ENCODE measurements at regions not wholly inside any gene's neighbourhood (a gene's known extent, or its start where the extent isn't known, plus 50 kb on each side); places are given as distances from the start of the nearest gene placed in this dataset.

DNA sequence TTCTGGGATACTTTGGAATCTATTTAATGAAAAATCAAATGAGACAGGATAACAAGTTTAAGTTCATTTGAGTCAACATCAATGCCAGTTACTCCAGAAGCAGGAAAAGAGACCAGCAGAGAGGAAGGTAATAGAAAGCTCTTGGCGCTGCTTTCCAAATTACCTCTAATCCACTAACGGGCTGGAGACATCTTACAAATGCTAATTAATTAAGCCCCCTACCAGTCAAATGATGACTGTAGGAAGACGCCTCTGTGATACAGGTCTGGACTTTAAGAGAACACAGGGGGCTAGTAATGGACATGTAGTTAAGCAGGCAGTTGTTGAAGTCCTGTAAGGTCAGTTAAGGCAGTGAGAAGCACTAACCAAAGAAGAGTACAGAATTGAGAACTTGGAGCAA is 65.3 kb upstream of the HTR4 start:
- H3K27ac ChIP-seq, result no peak overlapping the region
- no peak overlapping the region for H3K4me3 ChIP-seq
- no peaks in the 10 kb centered on the region for H3K36me3 ChIP-seq
- H3K4me1 ChIP-seq (ENCODE audit: control insufficient read depth in 1 of 2, low read depth in 2 of 2), result no peaks in the 10 kb centered on the region
- ATAC-seq (ENCODE audit: insufficient number of reproducible peaks, low FRiP score, low read depth) (no peak), DNase-seq (ENCODE audit: low spot score) (no peak)
- H3K27me3 ChIP-seq (replicated peaks; ENCODE audit: insufficient read depth), result no peaks in the 10 kb centered on the region
- H3K9me3 ChIP-seq, result no peaks in the 10 kb centered on the region
- TF ChIP-seq, protein P1, sequence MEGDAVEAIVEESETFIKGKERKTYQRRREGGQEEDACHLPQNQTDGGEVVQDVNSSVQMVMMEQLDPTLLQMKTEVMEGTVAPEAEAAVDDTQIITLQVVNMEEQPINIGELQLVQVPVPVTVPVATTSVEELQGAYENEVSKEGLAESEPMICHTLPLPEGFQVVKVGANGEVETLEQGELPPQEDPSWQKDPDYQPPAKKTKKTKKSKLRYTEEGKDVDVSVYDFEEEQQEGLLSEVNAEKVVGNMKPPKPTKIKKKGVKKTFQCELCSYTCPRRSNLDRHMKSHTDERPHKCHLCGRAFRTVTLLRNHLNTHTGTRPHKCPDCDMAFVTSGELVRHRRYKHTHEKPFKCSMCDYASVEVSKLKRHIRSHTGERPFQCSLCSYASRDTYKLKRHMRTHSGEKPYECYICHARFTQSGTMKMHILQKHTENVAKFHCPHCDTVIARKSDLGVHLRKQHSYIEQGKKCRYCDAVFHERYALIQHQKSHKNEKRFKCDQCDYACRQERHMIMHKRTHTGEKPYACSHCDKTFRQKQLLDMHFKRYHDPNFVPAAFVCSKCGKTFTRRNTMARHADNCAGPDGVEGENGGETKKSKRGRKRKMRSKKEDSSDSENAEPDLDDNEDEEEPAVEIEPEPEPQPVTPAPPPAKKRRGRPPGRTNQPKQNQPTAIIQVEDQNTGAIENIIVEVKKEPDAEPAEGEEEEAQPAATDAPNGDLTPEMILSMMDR (IDR thresholded peaks at IDR 0.05), result no peak

GRCh38 chr5:148720257-148720656 is 65.9 kb upstream of the HTR4 start:
- H3K36me3 ChIP-seq, result no peaks in the 10 kb centered on the region
- DNase-seq (ENCODE audit: low spot score) (no peak), ATAC-seq (ENCODE audit: insufficient number of reproducible peaks, low FRiP score, low read depth) (no peak)
- H3K4me3 ChIP-seq, result no peak overlapping the region
- TF ChIP-seq, protein P1 (IDR thresholded peaks at IDR 0.05), result no peak
- H3K27me3 ChIP-seq (replicated peaks; ENCODE audit: insufficient read depth), result no peaks in the 10 kb centered on the region
- H3K4me1 ChIP-seq (ENCODE audit: control insufficient read depth in 1 of 2, low read depth in 2 of 2), result no peaks in the 10 kb centered on the region
- no peak overlapping the region for H3K27ac ChIP-seq
- no peaks in the 10 kb centered on the region for H3K9me3 ChIP-seq

GRCh38 chr5:148723143-148723542 is 68.8 kb upstream of the HTR4 start:
- ATAC-seq (ENCODE audit: insufficient number of reproducible peaks, low FRiP score, low read depth) (no peak), DNase-seq (ENCODE audit: low spot score) (no peak)
- H3K9me3 ChIP-seq, result no peaks in the 10 kb centered on the region
- no peaks in the 10 kb centered on the region for H3K36me3 ChIP-seq
- no peak overlapping the region for H3K27ac ChIP-seq
- H3K4me1 ChIP-seq (ENCODE audit: control insufficient read depth in 1 of 2, low read depth in 2 of 2), result no peaks in the 10 kb centered on the region
- H3K27me3 ChIP-seq (replicated peaks; ENCODE audit: insufficient read depth), result no peaks in the 10 kb centered on the region
- TF ChIP-seq, protein P1 (IDR thresholded peaks at IDR 0.05), result no peak
- no peak overlapping the region for H3K4me3 ChIP-seq

DNA sequence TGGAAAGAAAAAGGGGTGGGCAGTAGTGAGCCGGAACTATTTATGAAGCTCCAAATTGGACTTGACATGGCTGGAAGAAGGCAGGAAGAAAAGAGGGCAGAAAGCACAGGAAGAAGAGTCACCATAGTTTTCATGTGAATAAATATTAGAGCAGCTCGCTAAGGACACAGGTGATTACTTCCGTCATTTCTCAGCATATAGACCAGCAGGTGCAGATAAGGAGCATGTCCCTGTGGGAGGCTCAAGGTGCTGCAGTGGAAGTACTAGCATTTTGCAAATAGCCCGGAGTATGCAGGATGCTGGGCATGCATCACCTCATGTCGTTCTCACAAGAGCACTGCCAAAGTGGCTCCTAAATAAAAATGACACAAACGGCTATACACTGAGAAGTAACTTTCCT is 71.3 kb upstream of the HTR4 start:
- ATAC-seq (ENCODE audit: insufficient number of reproducible peaks, low FRiP score, low read depth), result no peak
- no peak for DNase-seq (ENCODE audit: low spot score)
- no peaks in the 10 kb centered on the region for H3K36me3 ChIP-seq
- H3K4me3 ChIP-seq, result no peak overlapping the region
- H3K27ac ChIP-seq, result no peak overlapping the region
- TF ChIP-seq, protein P1 (IDR thresholded peaks at IDR 0.05), result no peak
- H3K9me3 ChIP-seq, result no peaks in the 10 kb centered on the region
- H3K4me1 ChIP-seq (ENCODE audit: control insufficient read depth in 1 of 2, low read depth in 2 of 2), result peaks cover 0 to 10% of the 10 kb centered on the region in 2 donors
- no peaks in the 10 kb centered on the region for H3K27me3 ChIP-seq (replicated peaks; ENCODE audit: insufficient read depth)

DNA sequence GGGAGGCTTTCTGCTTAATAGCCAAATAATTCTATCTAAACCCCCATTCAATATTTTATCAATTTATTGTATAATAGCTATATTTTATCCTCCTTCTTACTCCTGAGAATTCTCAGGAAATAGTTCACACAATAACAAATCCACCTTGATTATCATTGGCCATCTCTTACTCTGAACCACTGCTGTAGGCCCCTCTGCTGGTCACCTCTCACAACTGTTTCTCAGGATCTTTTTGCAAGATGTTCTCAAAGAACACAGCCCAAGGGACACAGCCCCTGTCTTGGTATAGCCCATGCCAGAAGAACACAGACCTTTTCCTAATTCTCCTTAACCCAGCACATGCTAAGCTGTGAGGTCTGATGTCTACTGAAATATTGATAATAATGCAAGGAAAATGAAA is 74.9 kb upstream of the HTR4 start:
- TF ChIP-seq, protein P1 (IDR thresholded peaks at IDR 0.05), result no peak
- Histone ChIP-seq H3K4me1 (ENCODE audit: control insufficient read depth in 1 of 2, low read depth in 2 of 2) (peaks cover 0 to 12% of the 10 kb centered on the region in 2 donors), H3K27ac (no peak overlapping the region), H3K27me3 (replicated peaks; ENCODE audit: insufficient read depth) (no peaks in the 10 kb centered on the region), H3K36me3 (no peaks in the 10 kb centered on the region), H3K9me3 (no peaks in the 10 kb centered on the region), H3K4me3 (no peak overlapping the region)
- DNase-seq (ENCODE audit: low spot score) (no peak), ATAC-seq (ENCODE audit: insufficient number of reproducible peaks, low FRiP score, low read depth) (no peak)
